Panc1 (cell line): ENCODE measurements at regions not wholly inside any gene's neighbourhood (a gene's known extent, or its start where the extent isn't known, plus 50 kb on each side); places are given as distances from the start of the nearest gene placed in this dataset.
"Not testable (repeated sequence)": the region's sequence is repeated elsewhere in the genome, so short reads cannot be mapped to it uniquely, and the experiment has no call there.

Source experiments
- ATAC-seq: fragments of 200-7000 bp; cut with Tn5 transposase; 2 replicates; pipeline ENCODE4 v1.9.1; 2020; ENCODE audit warnings: mild to moderate bottlenecking, moderate library complexity
- BruUV-seq: library from RNA; stranded (reverse); fragments of 400-500 nt; replicated peaks from 2 replicates; lab custom pipeline; 2021; lab: Mats Ljungman, UMichigan
- CTCF ChIA-PET: fragments of 300-600 bp; sonication (Branson Sonifier 250); formaldehyde crosslinking; loops from one replicate; lab custom pipeline; 2022; ENCODE audit warnings: antibody characterized with exemption; lab: Charles Lee
- POLR2A ChIA-PET: fragments of 300-600 bp; sonication (Branson Sonifier 250); formaldehyde crosslinking; loops from one replicate; lab custom pipeline; 2022; ENCODE audit warnings: antibody characterized with exemption; lab: Charles Lee
- DNase-seq: peaks from one replicate; pipeline ENCODE4 v3.0.0-alpha.2; 2010; ENCODE audit warnings: low read depth, low spot score
- H3K27ac ChIP-seq: 2 replicates; pipeline ENCODE4 v1.5.1; 2011; ENCODE audit warnings: mild to moderate bottlenecking, low read length, inconsistent platforms
- H3K27me3 ChIP-seq: fragments of 200-500 bp; sonication (Bioruptor generic); 2 replicates; pipeline ENCODE4 v1.6.0; 2014; ENCODE audit warnings: low read length, inconsistent platforms; ENCODE audit not compliant: control insufficient read depth, insufficient read depth
- H3K36me3 ChIP-seq: fragments of 200-500 bp; sonication (Bioruptor generic); 2 replicates; pipeline ENCODE4 v1.5.1; 2014; ENCODE audit warnings: inconsistent platforms, mild to moderate bottlenecking, low read length, moderate library complexity; ENCODE audit not compliant: control insufficient read depth, insufficient read depth
- H3K4me1 ChIP-seq: 2 replicates; pipeline ENCODE4 v1.5.1; 2011; ENCODE audit warnings: inconsistent platforms, mild to moderate bottlenecking, low read length, moderate library complexity; ENCODE audit not compliant: control insufficient read depth, insufficient read depth
- H3K4me3 ChIP-seq, 2 experiments: 2 replicates each; pipeline ENCODE4 v1.5.1; 2011 to 2012; ENCODE audit warnings: low read depth in 2 of 2, low read length in 2 of 2, mild to moderate bottlenecking in 2 of 2, inconsistent platforms in 1 of 2, moderate library complexity in 1 of 2
- H3K9me3 ChIP-seq: fragments of 200-500 bp; sonication (Bioruptor generic); 2 replicates; pipeline ENCODE4 v1.5.1; 2014; ENCODE audit warnings: low read depth, mild to moderate bottlenecking, inconsistent platforms, low read length, moderate library complexity; ENCODE audit not compliant: control insufficient read depth, insufficient read depth
- POLR2AphosphoS5 ChIP-seq: IDR thresholded peaks from 2 replicates; pipeline ENCODE4 v1.6.1; 2012; ENCODE audit warnings: mild to moderate bottlenecking, low read depth, low read length, moderate library complexity
- REST ChIP-seq, 2 experiments: IDR thresholded peaks; 2 replicates each; pipeline ENCODE4 v1.6.1; 2011 to 2012; ENCODE audit warnings: low read depth in 2 of 2, control low read depth in 1 of 2, low read length in 1 of 2, mild to moderate bottlenecking in 1 of 2, moderate library complexity in 1 of 2; ENCODE audit not compliant: insufficient read depth in 1 of 2
- SIN3A ChIP-seq: IDR thresholded peaks from 2 replicates; pipeline ENCODE4 v1.6.1; 2012; ENCODE audit warnings: low read depth, mild to moderate bottlenecking, low read length, moderate library complexity, borderline replicate concordance; ENCODE audit not compliant: insufficient read depth
- TCF7L2 ChIP-seq: IDR thresholded peaks from 2 replicates; pipeline ENCODE4 v1.6.1; 2011; ENCODE audit warnings: mild to moderate bottlenecking, low read depth, low read length, inconsistent platforms
- in situ Hi-C: cut with HindIII; loops from 2 replicates; pipeline ENCODE4 v1.10.0; 2016; ENCODE audit warnings: low sequenced_read_pairs, low pct_unique_long_range_greater_than_20kb
- intact Hi-C: fragments of 100-400 bp; cut with micrococcal nuclease; formaldehyde crosslinking; loops from one replicate; pipeline ENCODE4 v1.10.0; 2022; ENCODE audit not compliant: unreplicated experiment
- TF ChIP-seq, protein P1 (sequence below): fragments of 450-650 bp; IDR thresholded peaks from 2 replicates; pipeline ENCODE4 v1.5.1; 2017; ENCODE audit warnings: mild to moderate bottlenecking

DNA sequence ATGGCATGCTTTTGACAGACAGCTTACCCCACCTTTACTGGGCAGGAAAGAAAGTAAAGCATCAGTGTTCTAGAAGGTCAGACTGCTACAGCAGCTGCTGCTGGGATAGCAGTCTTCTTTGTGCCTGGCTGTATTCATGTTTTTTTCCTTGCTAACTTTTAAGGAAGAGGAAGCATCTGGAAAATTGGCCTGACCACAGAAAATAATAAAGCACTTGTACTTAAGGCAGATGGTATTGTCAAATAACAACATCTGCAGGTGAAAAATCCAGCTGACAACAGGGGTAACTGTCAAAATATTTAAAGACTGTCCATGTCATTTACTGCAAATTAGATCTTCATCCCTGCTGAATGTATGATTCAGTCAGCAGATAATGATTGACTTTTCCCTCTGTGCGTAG, 229.0 kb downstream of the OXSM start:
- in situ Hi-C loops (no loop called here), intact Hi-C loops (no loop called here)
- H3K9me3 ChIP-seq: no peaks in the 10 kb centered on the region
- no peak for DNase-seq
- no peaks in the 10 kb centered on the region for H3K36me3 ChIP-seq
- no peak for TF ChIP-seq SIN3A
- TF ChIP-seq REST (IDR thresholded peaks at IDR 0.05; ENCODE audit: insufficient read depth in 1 of 2, low read depth in 2 of 2, low read length in 1 of 2): no peak
- TF ChIP-seq POLR2AphosphoS5: no peak
- TF ChIP-seq, protein P1, sequence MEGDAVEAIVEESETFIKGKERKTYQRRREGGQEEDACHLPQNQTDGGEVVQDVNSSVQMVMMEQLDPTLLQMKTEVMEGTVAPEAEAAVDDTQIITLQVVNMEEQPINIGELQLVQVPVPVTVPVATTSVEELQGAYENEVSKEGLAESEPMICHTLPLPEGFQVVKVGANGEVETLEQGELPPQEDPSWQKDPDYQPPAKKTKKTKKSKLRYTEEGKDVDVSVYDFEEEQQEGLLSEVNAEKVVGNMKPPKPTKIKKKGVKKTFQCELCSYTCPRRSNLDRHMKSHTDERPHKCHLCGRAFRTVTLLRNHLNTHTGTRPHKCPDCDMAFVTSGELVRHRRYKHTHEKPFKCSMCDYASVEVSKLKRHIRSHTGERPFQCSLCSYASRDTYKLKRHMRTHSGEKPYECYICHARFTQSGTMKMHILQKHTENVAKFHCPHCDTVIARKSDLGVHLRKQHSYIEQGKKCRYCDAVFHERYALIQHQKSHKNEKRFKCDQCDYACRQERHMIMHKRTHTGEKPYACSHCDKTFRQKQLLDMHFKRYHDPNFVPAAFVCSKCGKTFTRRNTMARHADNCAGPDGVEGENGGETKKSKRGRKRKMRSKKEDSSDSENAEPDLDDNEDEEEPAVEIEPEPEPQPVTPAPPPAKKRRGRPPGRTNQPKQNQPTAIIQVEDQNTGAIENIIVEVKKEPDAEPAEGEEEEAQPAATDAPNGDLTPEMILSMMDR: no peak
- TF ChIP-seq TCF7L2: no peak
- H3K27me3 ChIP-seq: no peaks in the 10 kb centered on the region
- no peak overlapping the region for H3K27ac ChIP-seq
- no peak for ATAC-seq
- CTCF ChIA-PET: no interaction called here
- POLR2A ChIA-PET: no interaction called here
- no peak overlapping the region for H3K4me3 ChIP-seq
- no TSS peak for BruUV-seq
- H3K4me1 ChIP-seq: no peaks in the 10 kb centered on the region

DNA sequence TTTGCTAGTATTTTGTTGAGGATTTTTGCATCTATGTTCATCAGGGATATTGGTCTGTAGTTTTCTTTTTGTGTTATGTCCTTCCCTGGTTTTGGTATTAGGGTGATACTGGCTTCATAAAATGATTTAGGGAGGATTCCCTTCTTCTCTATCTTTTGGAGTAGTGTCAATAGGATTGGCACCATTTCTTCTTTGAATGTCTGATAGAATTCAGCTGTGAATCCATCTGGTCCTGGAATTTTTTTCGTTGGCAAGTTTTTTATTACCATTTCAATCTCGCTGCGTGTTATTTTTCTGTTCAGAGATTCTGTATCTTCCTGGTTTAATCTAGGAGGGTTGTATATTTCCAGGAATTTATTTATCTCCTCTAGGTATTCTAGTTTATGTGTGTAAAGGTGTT, 234.3 kb downstream of the OXSM start:
- in situ Hi-C loops, H3K36me3 ChIP-seq, intact Hi-C loops, H3K9me3 ChIP-seq, ATAC-seq, CTCF ChIA-PET, POLR2A ChIA-PET, DNase-seq, H3K4me3 ChIP-seq, H3K4me1 ChIP-seq, H3K27me3 ChIP-seq, H3K27ac ChIP-seq, BruUV-seq: not testable (repeated sequence)

GRCh38 chr3:26029321-26029720, 239.4 kb downstream of the OXSM start:
- no peak for ATAC-seq
- DNase-seq: no peak
- in situ Hi-C loops (no loop called here), intact Hi-C loops (no loop called here)
- H3K4me3 ChIP-seq: no peak overlapping the region
- no TSS peak for BruUV-seq
- ChIA-PET POLR2A (no interaction called here), CTCF (no interaction called here)
- H3K27ac ChIP-seq: no peak overlapping the region
- H3K27me3 ChIP-seq: no peaks in the 10 kb centered on the region
- no peaks in the 10 kb centered on the region for H3K9me3 ChIP-seq
- no peak for TF ChIP-seq REST (IDR thresholded peaks at IDR 0.05; ENCODE audit: insufficient read depth in 1 of 2, low read depth in 2 of 2, low read length in 1 of 2)
- no peak for TF ChIP-seq SIN3A
- no peaks in the 10 kb centered on the region for H3K36me3 ChIP-seq
- no peaks in the 10 kb centered on the region for H3K4me1 ChIP-seq

DNA sequence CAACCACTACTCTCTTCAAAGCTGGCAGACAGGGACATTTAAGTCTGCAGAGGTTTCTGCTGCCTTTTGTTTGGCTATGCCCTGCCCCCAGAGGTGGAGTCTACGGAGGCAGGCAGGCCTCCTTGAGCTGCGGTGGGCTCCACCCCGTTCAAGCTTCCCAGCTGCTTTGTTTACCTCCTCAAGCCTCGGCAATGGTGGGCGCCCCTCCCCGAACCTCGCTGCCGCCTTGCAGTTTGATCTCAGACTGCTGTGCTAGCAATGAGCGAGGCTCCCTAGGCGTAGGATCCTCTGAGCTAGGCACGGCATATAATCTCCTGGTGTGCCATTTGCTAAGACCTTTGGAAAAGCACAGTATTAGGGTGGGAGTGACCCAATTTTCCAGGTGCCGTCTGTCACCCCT, 252.2 kb downstream of the OXSM start:
- H3K9me3 ChIP-seq, H3K27ac ChIP-seq, H3K27me3 ChIP-seq, ATAC-seq, BruUV-seq, DNase-seq, H3K4me1 ChIP-seq, intact Hi-C loops, H3K4me3 ChIP-seq, CTCF ChIA-PET, in situ Hi-C loops, POLR2A ChIA-PET, H3K36me3 ChIP-seq: not testable (repeated sequence)
